PC-9 (cell line): ENCODE measurements at regions not wholly inside any gene's neighbourhood (a gene's known extent, or its start where the extent isn't known, plus 50 kb on each side); places are given as distances from the start of the nearest gene placed in this dataset.

Experiments
- BruUV-seq: library from RNA; stranded (reverse); fragments of 400-500 nt; replicated peaks from 2 replicates; lab custom pipeline; 2021; lab: Mats Ljungman, UMichigan
- CTCF ChIA-PET: fragments of 300-600 bp; sonication (Branson Sonifier 250); formaldehyde crosslinking; loops from one replicate; lab custom pipeline; 2022; ENCODE audit warnings: antibody characterized with exemption; lab: Charles Lee
- POLR2A ChIA-PET: fragments of 300-600 bp; sonication (Branson Sonifier 250); formaldehyde crosslinking; loops from one replicate; lab custom pipeline; 2022; ENCODE audit warnings: antibody characterized with exemption; ENCODE audit not compliant: unreplicated experiment; lab: Charles Lee
- DNase-seq, 2 experiments: peaks; one replicate each; pipeline versions ENCODE4 v3.0.0 to v3.0.0-alpha.2; 2015 to 2022; ENCODE audit warnings: mixed read lengths in 1 of 2
- H2AFZ ChIP-seq: fragments of 200-600 bp; sonication (generic); 2 replicates; pipeline ENCODE4 v1.8.1; 2017; ENCODE audit warnings: antibody characterized with exemption
- H3F3A ChIP-seq: fragments of 200-600 bp; sonication (generic); 2 replicates; pipeline ENCODE4 v1.8.1; 2017; ENCODE audit warnings: antibody characterized with exemption, mild to moderate bottlenecking, low read depth; ENCODE audit not compliant: insufficient read depth
- H3K27ac ChIP-seq: fragments of 200-600 bp; sonication (generic); 2 replicates; pipeline ENCODE4 v1.6.1; 2016; ENCODE audit warnings: mixed run types
- H3K27me3 ChIP-seq: fragments of 200-600 bp; sonication (generic); 2 replicates; pipeline ENCODE4 v1.6.1; 2016; ENCODE audit warnings: low read depth, mixed run types; ENCODE audit not compliant: insufficient read depth
- H3K36me3 ChIP-seq: fragments of 200-600 bp; sonication (generic); 2 replicates; pipeline ENCODE4 v1.6.1; 2016; ENCODE audit warnings: low read depth, mixed run types
- H3K4me1 ChIP-seq: fragments of 200-600 bp; sonication (generic); replicated peaks from 2 replicates; pipeline ENCODE4 v1.6.1; 2016; ENCODE audit warnings: mixed run types; ENCODE audit not compliant: insufficient read depth
- H3K4me2 ChIP-seq: fragments of 200-600 bp; sonication (generic); 2 replicates; pipeline ENCODE4 v1.6.1; 2017; ENCODE audit warnings: mixed run types
- H3K4me3 ChIP-seq: fragments of 200-600 bp; sonication (generic); 2 replicates; pipeline ENCODE4 v1.6.1; 2016; ENCODE audit warnings: mixed run types
- H3K79me2 ChIP-seq: fragments of 200-600 bp; sonication (generic); 2 replicates; pipeline ENCODE4 v1.6.1; 2017; ENCODE audit warnings: low read depth, mixed run types
- H3K9me2 ChIP-seq: fragments of 200-600 bp; sonication (generic); 2 replicates; pipeline ENCODE4 v1.8.1; 2017; ENCODE audit warnings: mild to moderate bottlenecking; ENCODE audit not compliant: insufficient read depth
- H3K9me3 ChIP-seq: fragments of 200-600 bp; sonication (generic); 2 replicates; pipeline ENCODE4 v1.8.1; 2016; ENCODE audit warnings: low read depth; ENCODE audit not compliant: insufficient read depth
- H4K20me1 ChIP-seq: fragments of 200-600 bp; sonication (generic); 2 replicates; pipeline ENCODE4 v1.8.1; 2017; ENCODE audit not compliant: insufficient read depth
- CTCF ChIP-seq: fragments of 200-600 bp; sonication (generic); conservative IDR thresholded peaks from 2 replicates; pipeline ENCODE4 v1.6.1; 2017; ENCODE audit warnings: mixed run types, antibody characterized with exemption, mild to moderate bottlenecking, moderate library complexity
- EZH2 ChIP-seq: fragments of 200-600 bp; sonication (generic); IDR thresholded peaks from 2 replicates; pipeline ENCODE4 v1.8.0; 2017; ENCODE audit warnings: antibody characterized with exemption, low read depth
- intact Hi-C: fragments of 100-400 bp; cut with micrococcal nuclease; formaldehyde crosslinking; loops from one replicate; pipeline ENCODE4 v1.10.0; 2022; ENCODE audit not compliant: unreplicated experiment

- TF ChIP-seq CTCF (no peak), EZH2 (no peak)
- Histone ChIP-seq H3K27ac (no peak overlapping the region), H3K27me3 (no peaks in the 10 kb centered on the region), H3K36me3 (no peaks in the 10 kb centered on the region), H3K79me2 (no peaks in the 10 kb centered on the region), H3K4me1 (no peaks in the 10 kb centered on the region), H4K20me1 (no peaks in the 10 kb centered on the region), H3K9me3 (peaks cover 10% of the 10 kb centered on the region; the same call in 1 of the 2 replicates), H3K9me2 (0 out of 2 replicates have a peak, but pooled peaks cover 5% of the 10 kb centered on the region), H2AFZ (no peak overlapping the region), H3K4me2 (no peak overlapping the region), H3K4me3 (no peak overlapping the region), H3F3A (no peaks in the 10 kb centered on the region)
- ChIA-PET CTCF (no interaction called here), POLR2A (interaction anchor here (0.5 kb wide), 1 partner anchor 409 kb away, joined by 5 read pairs; no protein-coding TSS in a partner anchor)
- DNase-seq, result no peak
- intact Hi-C loops, result no loop called here
- no TSS peak for BruUV-seq
Measured at GRCh38 chr4:124462954-124463828, 249.3 kb downstream of the ANKRD50 start.

GRCh38 chr4:124464836-124465235 lies 247.7 kb downstream of the ANKRD50 start:
- no peak for DNase-seq
- no peak overlapping the region for H3K27ac ChIP-seq
- no peaks in the 10 kb centered on the region for H4K20me1 ChIP-seq
- no peaks in the 10 kb centered on the region for H3F3A ChIP-seq
- peaks cover 10% of the 10 kb centered on the region; the same call in 1 of the 2 replicates for H3K9me3 ChIP-seq
- H3K27me3 ChIP-seq, result no peaks in the 10 kb centered on the region
- intact Hi-C loops, result no loop called here
- H2AFZ ChIP-seq, result no peak overlapping the region
- CTCF ChIA-PET, result no interaction called here
- 0 out of 2 replicates have a peak, but pooled peaks cover 5% of the 10 kb centered on the region for H3K9me2 ChIP-seq
- TF ChIP-seq EZH2 (no peak), CTCF (no peak)
- H3K4me3 ChIP-seq, result no peak overlapping the region
- no peak overlapping the region for H3K4me2 ChIP-seq
- H3K4me1 ChIP-seq, result no peaks in the 10 kb centered on the region
- no TSS peak for BruUV-seq
- H3K79me2 ChIP-seq, result no peaks in the 10 kb centered on the region
- POLR2A ChIA-PET, result no interaction called here
- H3K36me3 ChIP-seq, result no peaks in the 10 kb centered on the region

GRCh38 chr4:124468360-124468759 lies 244.2 kb downstream of the ANKRD50 start:
- H3K27me3 ChIP-seq, result no peaks in the 10 kb centered on the region
- 0 out of 2 replicates have a peak, but pooled peaks cover 6% of the 10 kb centered on the region for H3K9me3 ChIP-seq
- no peak overlapping the region for H3K4me3 ChIP-seq
- no peaks in the 10 kb centered on the region for H3K36me3 ChIP-seq
- H3F3A ChIP-seq, result no peaks in the 10 kb centered on the region
- H3K4me2 ChIP-seq, result no peak overlapping the region
- no TSS peak for BruUV-seq
- no peaks in the 10 kb centered on the region for H3K79me2 ChIP-seq
- H4K20me1 ChIP-seq, result no peaks in the 10 kb centered on the region
- no peak for DNase-seq
- H3K4me1 ChIP-seq, result no peaks in the 10 kb centered on the region
- ChIA-PET POLR2A (no interaction called here), CTCF (no interaction called here)
- TF ChIP-seq CTCF (no peak), EZH2 (no peak)
- no peak overlapping the region for H2AFZ ChIP-seq
- H3K9me2 ChIP-seq, result 0 out of 2 replicates have a peak, but pooled peaks cover 5% of the 10 kb centered on the region
- no peak overlapping the region for H3K27ac ChIP-seq
- intact Hi-C loops, result no loop called here
